HG03095 (cell line): ENCODE measurements at regions not wholly inside any gene's neighbourhood (a gene's known extent, or its start where the extent isn't known, plus 50 kb on each side); places are given as distances from the start of the nearest gene placed in this dataset.
A peak's percentile ranks its signal among the peaks of the same experiment; 100 is the strongest.

Experiments used
- ATAC-seq: cut with Tn5 transposase; IDR thresholded peaks from one replicate; pipeline ENCODE4 v1.9.1; 2021; ENCODE audit warnings: moderate library complexity; ENCODE audit not compliant: unreplicated experiment

GRCh38 chr9:109910671-109911518 lies 130.9 kb downstream of the PALM2AKAP2 start:
- no peak for ATAC-seq

GRCh38 chr9:109912082-109912582 lies 132.1 kb downstream of the PALM2AKAP2 start:
- no peak for ATAC-seq

- ATAC-seq = no peak
Observed at GRCh38 chr9:109912726-109913460, 132.9 kb downstream of the PALM2AKAP2 start.

- no peak for ATAC-seq
Observed at GRCh38 chr9:109913461-109913810, 133.4 kb downstream of the PALM2AKAP2 start.

GRCh38 chr9:109914280-109915027 lies 134.5 kb downstream of the PALM2AKAP2 start:
- ATAC-seq = peak; percentile 42

GRCh38 chr9:109916316-109916715 lies 136.3 kb downstream of the PALM2AKAP2 start:
- ATAC-seq = no peak

GRCh38 chr9:109918339-109919163 lies 138.6 kb downstream of the PALM2AKAP2 start:
- peak; percentile 68 for ATAC-seq

GRCh38 chr9:109919736-109920408 lies 139.9 kb downstream of the PALM2AKAP2 start:
- ATAC-seq = no peak

- ATAC-seq = no peak
Observed at GRCh38 chr9:109922617-109923470, 142.8 kb downstream of the PALM2AKAP2 start.

- no peak for ATAC-seq
Observed at GRCh38 chr9:109923471-109923760, 143.4 kb downstream of the PALM2AKAP2 start.

- no peak for ATAC-seq
Observed at GRCh38 chr9:109923806-109924205, 143.8 kb downstream of the PALM2AKAP2 start.

GRCh38 chr9:109925799-109926198 lies 145.8 kb downstream of the PALM2AKAP2 start:
- no peak for ATAC-seq

- no peak for ATAC-seq
Observed at GRCh38 chr9:109926421-109926869, 146.4 kb downstream of the PALM2AKAP2 start.

- ATAC-seq = no peak
Observed at GRCh38 chr9:109931623-109932022, 151.6 kb downstream of the PALM2AKAP2 start.

- no peak for ATAC-seq
Observed at GRCh38 chr9:109934136-109934856, 154.3 kb downstream of the PALM2AKAP2 start.

GRCh38 chr9:109934857-109935215 lies 154.8 kb downstream of the PALM2AKAP2 start:
- no peak for ATAC-seq

- no peak for ATAC-seq
Observed at GRCh38 chr9:109935406-109936087, 155.5 kb downstream of the PALM2AKAP2 start.
